ENCODE measurements at regions not wholly inside any gene's neighbourhood (a gene's known extent, or its start where the extent isn't known, plus 50 kb on each side); places are given as distances from the start of the nearest gene placed in this dataset.

DNA sequence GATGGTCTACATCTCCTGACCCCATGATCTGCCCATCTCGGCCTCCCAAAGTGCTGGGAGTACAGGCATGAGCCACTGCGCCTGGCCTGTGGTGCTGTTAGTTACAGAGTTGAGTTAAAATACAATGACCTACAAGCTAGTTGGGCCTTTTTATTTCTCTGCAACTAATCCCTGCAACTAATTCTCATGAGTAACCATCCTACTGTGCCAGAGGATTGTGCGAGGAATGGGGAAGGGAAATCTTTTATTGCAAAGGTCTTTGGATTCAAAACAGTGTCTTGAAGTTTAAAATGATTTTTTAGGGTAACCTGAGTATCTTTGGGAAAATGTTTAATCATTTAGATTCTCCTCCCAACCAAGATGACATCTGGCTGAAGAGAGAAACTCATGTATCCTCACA, 88.8 kb upstream of the RMDN2 start:
- Histone ChIP-seq H4K20me1 (ENCODE audit: insufficient read depth, low read length) (no peaks in the 10 kb centered on the region), H3K27ac (ENCODE audit: low read length) (no peak overlapping the region), H3K4me3 (ENCODE audit: low read depth in 1 of 2, low read length in 2 of 2) (no peak overlapping the region), H3K9ac (ENCODE audit: low read depth, low read length) (no peak overlapping the region), H3K27me3 (ENCODE audit: insufficient read depth, low read length, poor library complexity) (peaks cover 10% of the 10 kb centered on the region), H3K36me3 (ENCODE audit: insufficient read depth, low read length) (no peaks in the 10 kb centered on the region), H3K4me1 (ENCODE audit: insufficient read depth, low read length) (no peaks in the 10 kb centered on the region), H3K79me2 (ENCODE audit: insufficient read depth, low read length) (no peaks in the 10 kb centered on the region), H3K9me3 (ENCODE audit: insufficient read depth, low read length, severe bottlenecking) (no peaks in the 10 kb centered on the region), H2AFZ (ENCODE audit: low read depth, low read length) (no peak overlapping the region), H3K4me2 (ENCODE audit: insufficient read depth, low read length) (no peak overlapping the region)
- ATAC-seq (ENCODE audit: insufficient read depth, low read depth) = no peak
- TF ChIP-seq EZH2 (IDR thresholded peaks at IDR 0.05; ENCODE audit: borderline replicate concordance, low read depth, low read length, severe bottlenecking) = no peak
- TF ChIP-seq, protein P1, sequence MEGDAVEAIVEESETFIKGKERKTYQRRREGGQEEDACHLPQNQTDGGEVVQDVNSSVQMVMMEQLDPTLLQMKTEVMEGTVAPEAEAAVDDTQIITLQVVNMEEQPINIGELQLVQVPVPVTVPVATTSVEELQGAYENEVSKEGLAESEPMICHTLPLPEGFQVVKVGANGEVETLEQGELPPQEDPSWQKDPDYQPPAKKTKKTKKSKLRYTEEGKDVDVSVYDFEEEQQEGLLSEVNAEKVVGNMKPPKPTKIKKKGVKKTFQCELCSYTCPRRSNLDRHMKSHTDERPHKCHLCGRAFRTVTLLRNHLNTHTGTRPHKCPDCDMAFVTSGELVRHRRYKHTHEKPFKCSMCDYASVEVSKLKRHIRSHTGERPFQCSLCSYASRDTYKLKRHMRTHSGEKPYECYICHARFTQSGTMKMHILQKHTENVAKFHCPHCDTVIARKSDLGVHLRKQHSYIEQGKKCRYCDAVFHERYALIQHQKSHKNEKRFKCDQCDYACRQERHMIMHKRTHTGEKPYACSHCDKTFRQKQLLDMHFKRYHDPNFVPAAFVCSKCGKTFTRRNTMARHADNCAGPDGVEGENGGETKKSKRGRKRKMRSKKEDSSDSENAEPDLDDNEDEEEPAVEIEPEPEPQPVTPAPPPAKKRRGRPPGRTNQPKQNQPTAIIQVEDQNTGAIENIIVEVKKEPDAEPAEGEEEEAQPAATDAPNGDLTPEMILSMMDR (IDR thresholded peaks at IDR 0.05; ENCODE audit: borderline replicate concordance, extremely low read depth, low read length, poor library complexity, severe bottlenecking) = no peak
- DNase-seq = no peak

- Histone ChIP-seq H3K4me2 (ENCODE audit: insufficient read depth, low read length) (no peak overlapping the region), H3K79me2 (ENCODE audit: insufficient read depth, low read length) (no peaks in the 10 kb centered on the region), H3K9me3 (ENCODE audit: insufficient read depth, low read length, severe bottlenecking) (no peaks in the 10 kb centered on the region), H3K4me1 (ENCODE audit: insufficient read depth, low read length) (no peaks in the 10 kb centered on the region), H2AFZ (ENCODE audit: low read depth, low read length) (no peak overlapping the region), H3K27ac (ENCODE audit: low read length) (no peak overlapping the region), H3K27me3 (ENCODE audit: insufficient read depth, low read length, poor library complexity) (peaks cover 6% of the 10 kb centered on the region), H3K9ac (ENCODE audit: low read depth, low read length) (no peak overlapping the region), H4K20me1 (ENCODE audit: insufficient read depth, low read length) (no peaks in the 10 kb centered on the region), H3K36me3 (ENCODE audit: insufficient read depth, low read length) (no peaks in the 10 kb centered on the region), H3K4me3 (ENCODE audit: low read depth in 1 of 2, low read length in 2 of 2) (no peak overlapping the region)
- no peak for TF ChIP-seq EZH2 (IDR thresholded peaks at IDR 0.05; ENCODE audit: borderline replicate concordance, low read depth, low read length, severe bottlenecking)
- TF ChIP-seq, protein P1 (IDR thresholded peaks at IDR 0.05; ENCODE audit: borderline replicate concordance, extremely low read depth, low read length, poor library complexity, severe bottlenecking) = no peak
- ATAC-seq (ENCODE audit: insufficient read depth, low read depth) (no peak), DNase-seq (no peak)
Observed at GRCh38 chr2:37836711-37837110, 88.4 kb upstream of the RMDN2 start.

DNA sequence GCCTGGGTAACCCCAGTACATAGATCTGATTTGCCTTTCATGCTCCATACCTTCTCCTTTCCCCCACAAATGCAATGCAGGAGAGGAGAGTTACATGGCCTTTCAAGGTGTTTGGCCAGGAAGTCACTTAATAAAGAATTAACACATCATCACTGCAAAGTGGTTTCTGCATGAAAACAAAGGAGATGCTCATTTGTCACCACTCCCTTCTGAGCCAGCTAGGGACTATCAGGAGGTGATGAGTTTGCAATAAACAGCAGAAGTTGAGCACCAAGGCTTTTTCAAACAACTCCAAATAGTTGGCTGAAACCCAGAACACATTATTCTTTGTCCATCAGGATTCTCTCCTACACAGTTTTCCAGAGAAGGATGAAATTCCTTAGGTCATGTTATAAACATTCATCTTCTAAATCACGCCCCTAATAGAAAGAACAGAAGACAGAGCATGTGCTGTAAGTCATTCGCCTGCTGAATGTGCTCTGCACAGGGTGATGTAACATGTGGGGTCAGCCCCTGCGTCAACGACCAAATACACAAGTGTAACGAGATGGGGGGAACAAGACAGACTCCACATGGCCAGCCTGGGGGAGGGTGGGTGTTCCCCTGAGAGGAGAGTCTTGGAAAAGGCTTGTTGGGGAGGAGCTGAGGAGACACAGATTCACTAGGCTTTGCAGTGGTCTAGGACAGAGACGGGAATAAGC, 87.3 kb upstream of the RMDN2 start:
- no peaks in the 10 kb centered on the region for H3K9me3 ChIP-seq (ENCODE audit: insufficient read depth, low read length, severe bottlenecking)
- peaks cover 3% of the 10 kb centered on the region for H3K27me3 ChIP-seq (ENCODE audit: insufficient read depth, low read length, poor library complexity)
- H3K36me3 ChIP-seq (ENCODE audit: insufficient read depth, low read length) = no peaks in the 10 kb centered on the region
- ATAC-seq (ENCODE audit: insufficient read depth, low read depth) (no peak), DNase-seq (no peak)
- no peak overlapping the region for H3K4me3 ChIP-seq (ENCODE audit: low read depth in 1 of 2, low read length in 2 of 2)
- H3K79me2 ChIP-seq (ENCODE audit: insufficient read depth, low read length) = no peaks in the 10 kb centered on the region
- no peaks in the 10 kb centered on the region for H3K4me1 ChIP-seq (ENCODE audit: insufficient read depth, low read length)
- H3K9ac ChIP-seq (ENCODE audit: low read depth, low read length) = no peak overlapping the region
- H3K4me2 ChIP-seq (ENCODE audit: insufficient read depth, low read length) = no peak overlapping the region
- no peaks in the 10 kb centered on the region for H4K20me1 ChIP-seq (ENCODE audit: insufficient read depth, low read length)
- H2AFZ ChIP-seq (ENCODE audit: low read depth, low read length) = no peak overlapping the region
- no peak for TF ChIP-seq EZH2 (IDR thresholded peaks at IDR 0.05; ENCODE audit: borderline replicate concordance, low read depth, low read length, severe bottlenecking)
- TF ChIP-seq, protein P1 (IDR thresholded peaks at IDR 0.05; ENCODE audit: borderline replicate concordance, extremely low read depth, low read length, poor library complexity, severe bottlenecking) = no peak
- H3K27ac ChIP-seq (ENCODE audit: low read length) = no peak overlapping the region

Data from DND-41 (cell line).